Heart left ventricle (tissue), 16 donors: ENCODE measurements at regions not wholly inside any gene's neighbourhood (a gene's known extent, or its start where the extent isn't known, plus 50 kb on each side); places are given as distances from the start of the nearest gene placed in this dataset.

ENCODE experiments used
- ATAC-seq, 4 donors: fragments of 200-7000 bp; cut with Tn5 transposase; one replicate each; pipeline ENCODE4 v1.9.1; 2020 to 2022; ENCODE audit warnings: moderate library complexity in 4 of 4, mild to moderate bottlenecking in 3 of 4, moderate number of reproducible peaks in 1 of 4
- DNase-seq, 5 donors: peaks; one replicate each; pipeline ENCODE4 v3.0.0-alpha.2; 2020
- H3K27ac ChIP-seq, 12 donors: fragments of 200-600 bp; sonication (generic) in 4 of 12; one replicate each; pipeline versions ENCODE4 v1.5.0 to v1.8.0; 2016 to 2022; ENCODE audit warnings: mild to moderate bottlenecking in 2 of 12
- H3K27me3 ChIP-seq, 9 donors: fragments of 200-600 bp; sonication (generic) in 2 of 9; one replicate each; pipeline versions ENCODE4 v1.5.1 to v1.8.0; 2016 to 2022; ENCODE audit warnings: mild to moderate bottlenecking in 3 of 9
- H3K36me3 ChIP-seq, 9 donors: fragments of 200-600 bp; sonication (generic) in 2 of 9; one replicate each; pipeline versions ENCODE4 v1.5.0 to v1.8.0; 2018 to 2022; ENCODE audit warnings: mild to moderate bottlenecking in 2 of 9
- H3K4me1 ChIP-seq, 12 donors: fragments of 200-600 bp; sonication (generic) in 4 of 12; one replicate each; pipeline versions ENCODE4 v1.5.0 to v1.8.0; 2016 to 2022; ENCODE audit warnings: mild to moderate bottlenecking in 3 of 12
- H3K4me3 ChIP-seq, 12 donors: fragments of 200-600 bp; sonication (generic) in 4 of 12; one replicate each; pipeline versions ENCODE4 v1.5.0 to v1.8.0; 2017 to 2022; ENCODE audit warnings: mild to moderate bottlenecking in 9 of 12, moderate library complexity in 4 of 12
- H3K9me3 ChIP-seq, 12 donors: fragments of 200-600 bp; sonication (generic) in 4 of 12; one replicate each; pipeline versions ENCODE4 v1.5.0 to v1.8.0; 2016 to 2022; ENCODE audit warnings: mild to moderate bottlenecking in 1 of 12
- CTCF ChIP-seq, 12 donors: fragments of 200-600 bp; sonication (generic) in 4 of 12; IDR thresholded peaks; one replicate each; pipeline versions ENCODE4 v1.5.0 to v1.8.0; 2018 to 2022; ENCODE audit warnings: antibody characterized with exemption in 12 of 12, mild to moderate bottlenecking in 5 of 12
- POLR2A ChIP-seq, 2 donors: fragments of 450-650 bp; IDR thresholded peaks; one replicate each; pipeline ENCODE4 v1.6.1; 2017; ENCODE audit warnings: antibody characterized with exemption in 2 of 2, mild to moderate bottlenecking in 2 of 2, moderate library complexity in 2 of 2
- WGBS, 4 donors: extraction: QIAGEN DNeasy Blood & Tissue Kit in 2 of 4; methylation state at CpG; one replicate each; pipeline versions ENCODE4 v1.1.5 to v1.1.7; 2013 to 2018; 5-methylcytosine and 5-hydroxymethylcytosine counted together
- intact Hi-C, 10 donors: fragments of 100-400 bp; cut with DNase I; formaldehyde crosslinking; loops; one replicate each; pipeline versions ENCODE4 v1.11.1 to v1.14.2; 2022
- donor health status: ischemic (EF 13 %, LVEDD 7.1; RV severe dilation, severe dysfunction).
- donor health status: healthy with polysubstance abuse.
- donor health status: DM: no; HTN: yes; CAD: no.
- donor health status: DM: no; HTN: no; CAD: no.
- donor health status: ischemic (EF 25% LVEDD 6.9; RV normal size, moderate dysfunction).
- donor health status: ischemic (EF 25% LVEDD 5.7; RV mildly dilated, moderate dysfunction).
- donor health status: healthy.
- donor health status: DM: yes; HTN: yes; CAD: no.
- donor health status: ischemic (EF 35%, LVEDD 5.7; RV mildly dilated, moderate dysfunction).
- donor health status: nonischemic (EF 11% LVEDD 7.7; RV severe dilation, severe dysfunction).
- donor health status: DM: yes; HTN: yes; CAD: no.
- donor health status: PGD.
- donor health status: ischemic (EF 29% LVEDD 5.4; RV normal size, mild dysfunction).
- donor health status: nonischemic (EF 23%, LVEDD 6.1; RV moderate dilation, normal function).

DNA sequence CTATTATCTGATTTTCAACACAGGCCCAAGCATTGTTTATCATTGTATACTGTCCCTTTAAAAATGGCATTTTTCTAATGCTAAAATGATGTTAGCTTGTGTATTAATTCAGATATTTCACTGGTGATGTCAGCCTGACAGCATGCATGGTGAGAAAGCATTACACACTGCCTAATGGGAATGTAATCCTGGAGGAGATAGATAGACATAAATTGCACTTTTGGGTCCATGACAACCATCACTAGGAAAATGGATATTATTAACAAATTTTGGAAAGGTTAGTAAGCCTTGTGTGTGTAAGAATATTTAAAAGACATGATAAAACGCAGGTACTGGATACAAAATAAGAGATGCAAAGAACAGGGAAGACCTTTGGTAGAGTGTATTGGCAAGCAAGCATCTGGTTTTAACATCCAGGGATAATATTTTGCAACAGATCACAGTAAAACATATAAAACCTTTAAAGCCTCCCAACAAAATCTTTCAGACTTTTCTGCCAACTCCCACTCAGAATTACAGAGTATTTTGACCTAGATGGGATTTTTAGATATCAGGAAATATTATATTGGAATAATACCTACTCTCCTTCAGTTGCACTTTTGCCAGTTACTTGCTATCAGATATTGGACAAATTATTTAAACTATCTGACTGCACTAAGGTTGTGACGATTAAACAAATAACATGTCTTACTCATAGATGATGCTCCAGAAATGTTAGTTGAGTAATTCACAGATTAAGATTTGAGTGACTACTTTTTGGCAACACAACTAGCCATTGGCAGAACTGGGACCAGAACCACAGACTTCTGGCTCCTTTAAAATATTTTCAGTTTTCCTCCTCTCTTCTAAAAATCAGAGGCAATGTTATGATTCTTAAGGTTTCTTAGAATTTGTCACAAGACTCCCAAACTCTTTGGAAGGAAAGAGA is 291.6 kb upstream of the SEMA3C start:
- no peaks in the 10 kb centered on the region for H3K9me3 ChIP-seq
- no peak overlapping the region for H3K27ac ChIP-seq
- no peak for TF ChIP-seq CTCF (IDR thresholded peaks at IDR 0.05)
- TF ChIP-seq POLR2A (IDR thresholded peaks at IDR 0.05), result no peak
- intact Hi-C loops, result no loop called here
- H3K36me3 ChIP-seq, result no peaks in the 10 kb centered on the region
- ATAC-seq, result peak in 1 of 4 donors; percentile 42
- H3K4me1 ChIP-seq, result peaks cover 0 to 9% (median 0%) of the 10 kb centered on the region in 12 donors
- no peak for DNase-seq
- H3K4me3 ChIP-seq, result no peak overlapping the region
- 62 to 78% (median 64%) methylated on average over 2 of the region's 2 CpGs for WGBS, 4 donors
- no peaks in the 10 kb centered on the region for H3K27me3 ChIP-seq

GRCh38 chr7:81209059-81209458 is 290.2 kb upstream of the SEMA3C start:
- Histone ChIP-seq H3K4me3 (no peak overlapping the region), H3K9me3 (no peaks in the 10 kb centered on the region), H3K36me3 (no peaks in the 10 kb centered on the region), H3K4me1 (peaks cover 0 to 9% (median 0%) of the 10 kb centered on the region in 12 donors), H3K27ac (no peak overlapping the region), H3K27me3 (no peaks in the 10 kb centered on the region)
- TF ChIP-seq POLR2A (IDR thresholded peaks at IDR 0.05), result no peak
- TF ChIP-seq CTCF (IDR thresholded peaks at IDR 0.05), result no peak
- DNase-seq (no peak), ATAC-seq (no peak)
- intact Hi-C loops, result no loop called here
- 61 to 78% (median 67%) methylated on average over 2 of the region's 2 CpGs for WGBS, 4 donors

GRCh38 chr7:81207801-81208200 is 288.9 kb upstream of the SEMA3C start:
- Histone ChIP-seq H3K4me3 (no peak overlapping the region), H3K27ac (no peak overlapping the region), H3K36me3 (no peaks in the 10 kb centered on the region), H3K4me1 (peaks cover 0 to 9% (median 0%) of the 10 kb centered on the region in 12 donors), H3K9me3 (no peaks in the 10 kb centered on the region), H3K27me3 (no peaks in the 10 kb centered on the region)
- WGBS, 4 donors, result 65 to 69% (median 66%) methylated on average over 5 of the region's 5 CpGs
- intact Hi-C loops, result no loop called here
- DNase-seq, result no peak
- ATAC-seq, result no peak
- TF ChIP-seq POLR2A (IDR thresholded peaks at IDR 0.05) (no peak), CTCF (IDR thresholded peaks at IDR 0.05) (no peak)

DNA sequence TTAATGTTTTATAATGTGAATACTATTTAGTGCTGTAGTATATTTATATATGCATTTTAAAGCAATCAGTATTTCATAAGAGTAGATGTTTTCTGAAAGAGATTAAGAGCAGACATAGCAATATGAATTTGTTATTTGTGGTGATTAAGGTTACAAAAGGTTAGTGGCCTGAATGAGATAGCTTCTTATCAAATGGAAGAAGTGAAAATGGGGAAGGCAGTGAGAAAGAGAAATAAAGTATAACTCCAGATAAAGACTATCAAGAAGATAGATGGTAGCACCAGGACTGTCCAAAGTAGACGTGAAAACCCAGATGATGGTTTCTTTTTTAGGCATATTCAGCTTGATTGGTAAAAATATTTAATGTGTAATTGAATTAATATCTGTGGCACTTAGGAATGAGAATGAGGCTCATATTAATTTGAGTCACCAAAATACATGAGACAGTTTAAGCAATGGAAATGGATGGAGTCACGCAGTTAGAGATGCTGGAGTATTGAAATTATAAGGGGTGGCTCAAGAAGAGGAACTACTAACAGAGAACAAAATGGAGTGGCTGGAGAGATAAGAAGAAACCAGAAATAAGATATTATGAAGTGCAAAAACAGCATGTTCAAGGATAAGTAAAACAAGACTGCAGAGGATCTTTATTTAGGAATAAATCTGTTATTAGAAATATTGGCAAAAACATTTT is 288.0 kb upstream of the SEMA3C start:
- TF ChIP-seq CTCF (IDR thresholded peaks at IDR 0.05) (no peak), POLR2A (IDR thresholded peaks at IDR 0.05) (no peak)
- no peaks in the 10 kb centered on the region for H3K27me3 ChIP-seq
- no peaks in the 10 kb centered on the region for H3K9me3 ChIP-seq
- H3K4me3 ChIP-seq, result no peak overlapping the region
- ATAC-seq (no peak), DNase-seq (no peak)
- no peaks in the 10 kb centered on the region for H3K36me3 ChIP-seq
- intact Hi-C loops, result no loop called here
- no peak overlapping the region for H3K27ac ChIP-seq
- peaks cover 0 to 6% (median 0%) of the 10 kb centered on the region in 12 donors for H3K4me1 ChIP-seq
- WGBS, 4 donors, result 68 to 77% (median 71%) methylated on average over 2 of the region's 2 CpGs
